Omental fat pad (tissue), 3 donors: ENCODE measurements at regions not wholly inside any gene's neighbourhood (a gene's known extent, or its start where the extent isn't known, plus 50 kb on each side); places are given as distances from the start of the nearest gene placed in this dataset.
A peak's percentile ranks its signal among the peaks of the same experiment; 100 is the strongest.

ENCODE experiments used
- ATAC-seq: fragments of 150-250 bp; one replicate; pipeline ENCODE4 v1.9.1; 2016; ENCODE audit warnings: mild to moderate bottlenecking, moderate library complexity; ENCODE audit not compliant: low FRiP score
- DNase-seq: peaks from one replicate; pipeline ENCODE4 v3.0.0-alpha.2; 2019; ENCODE audit warnings: low spot score
- TF ChIP-seq, protein P1 (sequence below), 3 donors: fragments of 450-650 bp; IDR thresholded peaks; one replicate each; pipeline ENCODE4 v1.5.1; 2016 to 2017; ENCODE audit warnings: antibody characterized with exemption in 3 of 3, mild to moderate bottlenecking in 3 of 3, moderate library complexity in 2 of 3

GRCh38 chr12:62158461-62159360 is 101.5 kb upstream of the USP15 start:
- no peak for ATAC-seq

GRCh38 chr12:62162214-62162613 is 98.0 kb upstream of the USP15 start:
- TF ChIP-seq, protein P1, sequence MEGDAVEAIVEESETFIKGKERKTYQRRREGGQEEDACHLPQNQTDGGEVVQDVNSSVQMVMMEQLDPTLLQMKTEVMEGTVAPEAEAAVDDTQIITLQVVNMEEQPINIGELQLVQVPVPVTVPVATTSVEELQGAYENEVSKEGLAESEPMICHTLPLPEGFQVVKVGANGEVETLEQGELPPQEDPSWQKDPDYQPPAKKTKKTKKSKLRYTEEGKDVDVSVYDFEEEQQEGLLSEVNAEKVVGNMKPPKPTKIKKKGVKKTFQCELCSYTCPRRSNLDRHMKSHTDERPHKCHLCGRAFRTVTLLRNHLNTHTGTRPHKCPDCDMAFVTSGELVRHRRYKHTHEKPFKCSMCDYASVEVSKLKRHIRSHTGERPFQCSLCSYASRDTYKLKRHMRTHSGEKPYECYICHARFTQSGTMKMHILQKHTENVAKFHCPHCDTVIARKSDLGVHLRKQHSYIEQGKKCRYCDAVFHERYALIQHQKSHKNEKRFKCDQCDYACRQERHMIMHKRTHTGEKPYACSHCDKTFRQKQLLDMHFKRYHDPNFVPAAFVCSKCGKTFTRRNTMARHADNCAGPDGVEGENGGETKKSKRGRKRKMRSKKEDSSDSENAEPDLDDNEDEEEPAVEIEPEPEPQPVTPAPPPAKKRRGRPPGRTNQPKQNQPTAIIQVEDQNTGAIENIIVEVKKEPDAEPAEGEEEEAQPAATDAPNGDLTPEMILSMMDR (IDR thresholded peaks at IDR 0.05) = no peak
- DNase-seq (no peak), ATAC-seq (no peak)

More at GRCh38 chr12:62158461-62159360, 101.5 kb upstream of the USP15 start:
- no peak for DNase-seq
- TF ChIP-seq, protein P1 (IDR thresholded peaks at IDR 0.05) = no peak

DNA sequence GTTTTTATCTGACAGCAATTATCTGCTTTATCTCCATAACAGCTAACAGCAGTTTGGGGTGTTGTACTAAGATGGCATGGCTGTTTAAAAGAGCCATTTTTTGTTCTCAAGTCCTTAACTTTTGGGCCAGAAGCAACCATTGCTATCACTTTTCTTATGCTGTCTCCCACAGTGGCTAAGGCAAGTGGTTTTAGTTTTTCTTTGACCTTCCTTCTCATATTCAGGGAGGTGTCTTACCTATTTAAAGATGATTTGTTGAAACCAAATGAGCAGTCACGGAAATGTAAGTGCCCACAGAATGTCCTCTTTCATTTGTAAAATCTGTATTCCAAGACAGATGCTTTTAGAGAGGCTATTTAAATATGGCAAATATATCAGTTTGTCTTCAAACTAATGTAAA is 96.8 kb upstream of the USP15 start:
- DNase-seq (no peak), ATAC-seq (no peak)
- TF ChIP-seq, protein P1 (IDR thresholded peaks at IDR 0.05) = no peak

DNA sequence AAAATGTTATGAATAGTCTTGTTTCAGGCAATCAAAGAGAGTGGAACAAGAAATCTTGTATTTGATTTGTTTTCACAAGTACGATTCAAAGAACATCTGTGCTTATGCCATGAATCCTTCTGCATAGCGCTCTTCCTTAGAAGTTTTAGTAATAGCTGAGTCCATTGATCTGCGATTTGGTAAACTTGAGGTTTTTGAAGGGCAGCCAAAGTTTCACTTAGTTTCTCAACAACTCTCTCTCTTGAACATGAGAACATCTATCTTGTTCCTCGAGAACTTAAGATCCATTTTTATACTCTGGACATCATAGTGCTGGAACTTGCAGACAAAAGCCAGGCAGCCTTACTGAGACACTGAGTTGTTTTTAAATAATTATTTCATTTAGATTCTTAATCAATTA is 96.2 kb upstream of the USP15 start:
- DNase-seq (no peak), ATAC-seq (no peak)
- TF ChIP-seq, protein P1 (IDR thresholded peaks at IDR 0.05) = no peak

GRCh38 chr12:62166525-62166924 is 93.7 kb upstream of the USP15 start:
- ATAC-seq (peak; percentile 51), DNase-seq (no peak)
- TF ChIP-seq, protein P1 (IDR thresholded peaks at IDR 0.05) = no peak

DNA sequence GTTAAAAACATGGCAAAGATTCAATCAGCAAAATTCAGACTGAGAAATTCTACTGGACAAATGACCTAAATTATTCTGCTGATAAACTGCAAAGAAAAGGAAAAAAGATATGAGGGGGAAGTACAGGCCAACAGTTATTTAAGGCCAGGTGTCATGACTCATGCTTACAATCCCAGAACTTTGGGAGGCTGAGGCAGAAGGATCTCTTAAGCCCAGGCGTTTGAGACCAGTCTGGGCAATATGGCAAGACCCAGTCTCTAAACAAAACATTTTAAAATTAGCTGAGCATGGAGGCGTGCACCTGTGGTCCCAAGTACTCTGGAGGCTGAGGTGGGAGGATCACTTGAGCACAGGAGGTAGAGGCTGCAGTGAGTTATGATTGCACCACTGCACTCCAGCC is 91.8 kb upstream of the USP15 start:
- DNase-seq = no peak
- TF ChIP-seq, protein P1 (IDR thresholded peaks at IDR 0.05) = no peak
- ATAC-seq = no peak

GRCh38 chr12:62170241-62170640 is 90.0 kb upstream of the USP15 start:
- DNase-seq (no peak), ATAC-seq (no peak)
- TF ChIP-seq, protein P1 (IDR thresholded peaks at IDR 0.05) = no peak
